Suprapubic skin (tissue), 4 donors: ENCODE measurements at regions not wholly inside any gene's neighbourhood (a gene's known extent, or its start where the extent isn't known, plus 50 kb on each side); places are given as distances from the start of the nearest gene placed in this dataset.

Source experiments
- DNase-seq, 2 donors: peaks; one replicate each; pipeline ENCODE4 v3.0.0-alpha.2; 2019; ENCODE audit warnings: low spot score in 2 of 2
- H3K27ac ChIP-seq: fragments of 200-600 bp; sonication (generic); one replicate; pipeline ENCODE4 v1.5.1; 2019
- H3K27me3 ChIP-seq: fragments of 200-600 bp; sonication (generic); one replicate; pipeline ENCODE4 v1.5.1; 2019
- H3K36me3 ChIP-seq: fragments of 200-600 bp; sonication (generic); one replicate; pipeline ENCODE4 v1.5.1; 2019
- H3K4me1 ChIP-seq: fragments of 200-600 bp; sonication (generic); one replicate; pipeline ENCODE4 v1.5.1; 2019
- H3K4me3 ChIP-seq: fragments of 200-600 bp; sonication (generic); one replicate; pipeline ENCODE4 v1.5.1; 2019; ENCODE audit warnings: mild to moderate bottlenecking
- H3K9me3 ChIP-seq: fragments of 200-600 bp; sonication (generic); one replicate; pipeline ENCODE4 v1.5.1; 2019
- EP300 ChIP-seq: sonication (generic); formaldehyde crosslinking; IDR thresholded peaks from one replicate; pipeline ENCODE4 v1.6.1; 2017; ENCODE audit warnings: antibody characterized with exemption
- POLR2A ChIP-seq, 2 donors: fragments of 450-650 bp; IDR thresholded peaks; one replicate each; pipeline ENCODE4 v1.6.1; 2017; ENCODE audit warnings: antibody characterized with exemption in 2 of 2, mild to moderate bottlenecking in 2 of 2, moderate library complexity in 2 of 2
- POLR2AphosphoS5 ChIP-seq, 3 donors: sonication (generic); formaldehyde crosslinking; IDR thresholded peaks; one replicate each; pipeline ENCODE4 v1.6.1; 2017; ENCODE audit warnings: antibody characterized with exemption in 3 of 3
- whole genome bisulfite sequencing: methylation state at CpG from one replicate; pipeline ENCODE4 v1.1.5; 2018; 5-methylcytosine and 5-hydroxymethylcytosine counted together
- TF ChIP-seq, protein P1 (sequence below), 2 donors: fragments of 200-600 bp in 1 of 2; fragments of 450-650 bp in 1 of 2; sonication (generic) in 1 of 2; IDR thresholded peaks; one replicate each; pipeline ENCODE4 v1.5.1; 2016 to 2019; ENCODE audit warnings: antibody characterized with exemption in 2 of 2, mild to moderate bottlenecking in 1 of 2, moderate library complexity in 1 of 2

DNA sequence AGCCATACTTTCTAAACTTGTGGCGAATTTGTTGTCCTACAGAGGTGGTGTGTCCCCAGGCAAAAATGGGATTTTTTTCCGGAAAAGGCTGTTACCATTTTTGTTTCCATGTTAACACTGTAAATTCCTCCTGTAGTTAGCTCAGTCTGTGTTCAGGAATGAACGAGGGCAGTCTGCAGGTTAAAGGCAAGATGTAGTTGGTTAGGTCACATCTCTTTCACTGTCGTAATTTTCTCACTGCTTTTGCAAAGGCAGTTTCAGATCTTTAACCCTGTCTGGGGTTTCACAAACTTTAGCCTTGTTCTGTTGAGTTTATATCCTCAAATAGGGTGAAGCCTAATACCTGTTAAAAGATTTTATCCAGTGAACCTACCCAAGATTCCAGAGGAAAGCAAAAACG lies 50.5 kb upstream of the PUDP start:
- 52% methylated on average over 5 of the region's 5 CpGs for WGBS
- H3K4me1 ChIP-seq: no peaks in the 10 kb centered on the region
- H3K4me3 ChIP-seq: no peak overlapping the region
- no peaks in the 10 kb centered on the region for H3K9me3 ChIP-seq
- no peaks in the 10 kb centered on the region for H3K36me3 ChIP-seq
- TF ChIP-seq, protein P1, sequence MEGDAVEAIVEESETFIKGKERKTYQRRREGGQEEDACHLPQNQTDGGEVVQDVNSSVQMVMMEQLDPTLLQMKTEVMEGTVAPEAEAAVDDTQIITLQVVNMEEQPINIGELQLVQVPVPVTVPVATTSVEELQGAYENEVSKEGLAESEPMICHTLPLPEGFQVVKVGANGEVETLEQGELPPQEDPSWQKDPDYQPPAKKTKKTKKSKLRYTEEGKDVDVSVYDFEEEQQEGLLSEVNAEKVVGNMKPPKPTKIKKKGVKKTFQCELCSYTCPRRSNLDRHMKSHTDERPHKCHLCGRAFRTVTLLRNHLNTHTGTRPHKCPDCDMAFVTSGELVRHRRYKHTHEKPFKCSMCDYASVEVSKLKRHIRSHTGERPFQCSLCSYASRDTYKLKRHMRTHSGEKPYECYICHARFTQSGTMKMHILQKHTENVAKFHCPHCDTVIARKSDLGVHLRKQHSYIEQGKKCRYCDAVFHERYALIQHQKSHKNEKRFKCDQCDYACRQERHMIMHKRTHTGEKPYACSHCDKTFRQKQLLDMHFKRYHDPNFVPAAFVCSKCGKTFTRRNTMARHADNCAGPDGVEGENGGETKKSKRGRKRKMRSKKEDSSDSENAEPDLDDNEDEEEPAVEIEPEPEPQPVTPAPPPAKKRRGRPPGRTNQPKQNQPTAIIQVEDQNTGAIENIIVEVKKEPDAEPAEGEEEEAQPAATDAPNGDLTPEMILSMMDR (IDR thresholded peaks at IDR 0.05): no peak
- no peak for TF ChIP-seq POLR2A (IDR thresholded peaks at IDR 0.05)
- TF ChIP-seq POLR2AphosphoS5 (IDR thresholded peaks at IDR 0.05): no peak
- TF ChIP-seq EP300: no peak
- no peaks in the 10 kb centered on the region for H3K27me3 ChIP-seq
- DNase-seq: no peak
- no peak overlapping the region for H3K27ac ChIP-seq
